Stimulated activated naive B cell treated with anti-CD40 and anti-IgM and Interleukin-4, amounts not matched to agents 10 μg/mL and 1 μg/mL and 100 μg/mL, for 72 hours (primary cell): ENCODE measurements at regions not wholly inside any gene's neighbourhood (a gene's known extent, or its start where the extent isn't known, plus 50 kb on each side); places are given as distances from the start of the nearest gene placed in this dataset.
"Not testable (repeated sequence)": the region's sequence is repeated elsewhere in the genome, so short reads cannot be mapped to it uniquely, and the experiment has no call there.

Experiments used
- ATAC-seq, 2 donors: fragments of 150-1000 bp; cut with Tn5 transposase; replicated peaks; 2 replicates each; pipeline ENCODE4 v1.10.0; 2021; ENCODE audit warnings: moderate library complexity in 1 of 2
- DNase-seq: peaks from one replicate; pipeline ENCODE4 v3.0.0; 2021
- H3K27ac Mint-ChIP-seq: one replicate; pipeline ENCODE4 v1.8.0; 2022; ENCODE audit warnings: mild to moderate bottlenecking, mixed read lengths
- H3K27me3 Mint-ChIP-seq, 2 donors: one replicate each; pipeline ENCODE4 v1.8.0; 2022; ENCODE audit warnings: mixed read lengths in 2 of 2
- H3K36me3 Mint-ChIP-seq, 2 donors: one replicate each; pipeline ENCODE4 v1.8.0; 2022; ENCODE audit warnings: mixed read lengths in 2 of 2, mild to moderate bottlenecking in 1 of 2
- H3K4me1 Mint-ChIP-seq, 2 donors: one replicate each; pipeline ENCODE4 v1.8.0; 2022; ENCODE audit warnings: mixed read lengths in 2 of 2, mild to moderate bottlenecking in 1 of 2
- H3K4me3 Mint-ChIP-seq, 2 donors: one replicate each; pipeline ENCODE4 v1.8.0; 2022; ENCODE audit warnings: mild to moderate bottlenecking in 2 of 2, mixed read lengths in 2 of 2, moderate library complexity in 1 of 2
- H3K9me3 Mint-ChIP-seq, 2 donors: one replicate each; pipeline ENCODE4 v1.8.0; 2022; ENCODE audit warnings: mixed read lengths in 2 of 2, mild to moderate bottlenecking in 1 of 2

GRCh38 chr1:229003233-229004031 lies 267.5 kb upstream of the RAB4A start:
- H3K9me3 Mint-ChIP-seq, result no peaks in the 10 kb centered on the region
- peaks cover 0 to 8% of the 10 kb centered on the region in 2 donors for H3K27me3 Mint-ChIP-seq
- H3K4me3 Mint-ChIP-seq, result no peak overlapping the region
- DNase-seq (no peak), ATAC-seq (no peak)
- H3K36me3 Mint-ChIP-seq, result no peaks in the 10 kb centered on the region
- H3K27ac Mint-ChIP-seq, result no peak overlapping the region
- H3K4me1 Mint-ChIP-seq, result peaks cover 2 to 10% of the 10 kb centered on the region in 2 donors

- Mint-ChIP-seq H3K27ac (no peak overlapping the region), H3K9me3 (no peaks in the 10 kb centered on the region), H3K36me3 (no peaks in the 10 kb centered on the region), H3K4me1 (peaks cover 2 to 14% of the 10 kb centered on the region in 2 donors), H3K27me3 (peaks cover 0 to 7% of the 10 kb centered on the region in 2 donors), H3K4me3 (no peak overlapping the region)
- DNase-seq, result no peak
- ATAC-seq, result no peak
Observed at GRCh38 chr1:229004066-229004833, 266.7 kb upstream of the RAB4A start.

GRCh38 chr1:229005097-229005496 lies 265.8 kb upstream of the RAB4A start:
- H3K27me3 Mint-ChIP-seq, result peaks cover 0 to 7% of the 10 kb centered on the region in 2 donors
- H3K27ac Mint-ChIP-seq, result no peak overlapping the region
- DNase-seq, result no peak
- no peak for ATAC-seq
- no peaks in the 10 kb centered on the region for H3K9me3 Mint-ChIP-seq
- no peak overlapping the region for H3K4me3 Mint-ChIP-seq
- no peaks in the 10 kb centered on the region for H3K36me3 Mint-ChIP-seq
- peaks cover 0 to 10% of the 10 kb centered on the region in 2 donors for H3K4me1 Mint-ChIP-seq

- DNase-seq (no peak), ATAC-seq (no peak)
- Mint-ChIP-seq H3K27me3 (peaks cover 0 to 7% of the 10 kb centered on the region in 2 donors), H3K4me1 (peaks cover 0 to 7% of the 10 kb centered on the region in 2 donors), H3K4me3 (no peak overlapping the region), H3K36me3 (no peaks in the 10 kb centered on the region), H3K27ac (no peak overlapping the region), H3K9me3 (no peaks in the 10 kb centered on the region)
Observed at GRCh38 chr1:229005556-229005955, 265.4 kb upstream of the RAB4A start.

GRCh38 chr1:229006121-229006870 lies 264.6 kb upstream of the RAB4A start:
- Mint-ChIP-seq H3K4me1 (peaks cover 0 to 7% of the 10 kb centered on the region in 2 donors), H3K27ac (no peak overlapping the region), H3K4me3 (no peak overlapping the region), H3K27me3 (peaks cover 0 to 4% of the 10 kb centered on the region in 2 donors), H3K9me3 (no peaks in the 10 kb centered on the region), H3K36me3 (no peaks in the 10 kb centered on the region)
- DNase-seq (no peak), ATAC-seq (no peak)

GRCh38 chr1:229007167-229007566 lies 263.7 kb upstream of the RAB4A start:
- H3K9me3 Mint-ChIP-seq, result no peaks in the 10 kb centered on the region
- H3K36me3 Mint-ChIP-seq, result no peaks in the 10 kb centered on the region
- H3K27me3 Mint-ChIP-seq, result peaks cover 0 to 4% of the 10 kb centered on the region in 2 donors
- no peak overlapping the region for H3K27ac Mint-ChIP-seq
- peaks cover 0 to 7% of the 10 kb centered on the region in 2 donors for H3K4me1 Mint-ChIP-seq
- ATAC-seq (no peak), DNase-seq (no peak)
- H3K4me3 Mint-ChIP-seq, result no peak overlapping the region

GRCh38 chr1:229007701-229008100 lies 263.2 kb upstream of the RAB4A start:
- DNase-seq, result no peak
- H3K36me3 Mint-ChIP-seq, result no peaks in the 10 kb centered on the region
- peaks cover 0 to 7% of the 10 kb centered on the region in 2 donors for H3K4me1 Mint-ChIP-seq
- H3K4me3 Mint-ChIP-seq, result no peak overlapping the region
- H3K27me3 Mint-ChIP-seq, result peaks cover 0 to 4% of the 10 kb centered on the region in 2 donors
- no peaks in the 10 kb centered on the region for H3K9me3 Mint-ChIP-seq
- no peak for ATAC-seq
- H3K27ac Mint-ChIP-seq, result no peak overlapping the region

- H3K27ac Mint-ChIP-seq, result peak overlapping the region; percentile 31
- not testable (repeated sequence) for DNase-seq, H3K9me3 Mint-ChIP-seq, ATAC-seq, H3K4me1 Mint-ChIP-seq, H3K4me3 Mint-ChIP-seq, H3K27me3 Mint-ChIP-seq, H3K36me3 Mint-ChIP-seq
Observed at GRCh38 chr1:229008347-229008746, 262.6 kb upstream of the RAB4A start.

GRCh38 chr1:229011022-229011421 lies 259.9 kb upstream of the RAB4A start:
- no peak for ATAC-seq
- H3K4me1 Mint-ChIP-seq, result peaks cover 0 to 7% of the 10 kb centered on the region in 2 donors
- DNase-seq, result no peak
- no peaks in the 10 kb centered on the region for H3K36me3 Mint-ChIP-seq
- no peaks in the 10 kb centered on the region for H3K9me3 Mint-ChIP-seq
- H3K27ac Mint-ChIP-seq, result no peak overlapping the region
- H3K27me3 Mint-ChIP-seq, result peaks cover 4% of the 10 kb centered on the region in 2 donors
- H3K4me3 Mint-ChIP-seq, result no peak overlapping the region

GRCh38 chr1:229012823-229013222 lies 258.1 kb upstream of the RAB4A start:
- ATAC-seq (no peak), DNase-seq (no peak)
- H3K9me3 Mint-ChIP-seq, result no peaks in the 10 kb centered on the region
- H3K27me3 Mint-ChIP-seq, result peaks cover 4% of the 10 kb centered on the region in 2 donors
- no peaks in the 10 kb centered on the region for H3K36me3 Mint-ChIP-seq
- H3K27ac Mint-ChIP-seq, result no peak overlapping the region
- peaks cover 0 to 7% of the 10 kb centered on the region in 2 donors for H3K4me1 Mint-ChIP-seq
- no peak overlapping the region for H3K4me3 Mint-ChIP-seq

GRCh38 chr1:229013981-229014380 lies 256.9 kb upstream of the RAB4A start:
- Mint-ChIP-seq H3K9me3 (no peaks in the 10 kb centered on the region), H3K4me3 (no peak overlapping the region), H3K27ac (no peak overlapping the region), H3K4me1 (no peaks in the 10 kb centered on the region), H3K36me3 (no peaks in the 10 kb centered on the region), H3K27me3 (peaks cover 0 to 4% of the 10 kb centered on the region in 2 donors)
- DNase-seq (no peak), ATAC-seq (no peak)

- Mint-ChIP-seq H3K36me3 (no peaks in the 10 kb centered on the region), H3K4me3 (no peak overlapping the region), H3K4me1 (no peaks in the 10 kb centered on the region), H3K27ac (no peak overlapping the region), H3K27me3 (peaks cover 0 to 4% of the 10 kb centered on the region in 2 donors), H3K9me3 (no peaks in the 10 kb centered on the region)
- no peak for ATAC-seq
- no peak for DNase-seq
Observed at GRCh38 chr1:229015806-229016205, 255.1 kb upstream of the RAB4A start.

- DNase-seq, result no peak
- Mint-ChIP-seq H3K4me3 (no peak overlapping the region), H3K27me3 (peaks cover 0 to 4% of the 10 kb centered on the region in 2 donors), H3K27ac (no peak overlapping the region), H3K4me1 (peaks cover 0 to 2% of the 10 kb centered on the region in 2 donors), H3K9me3 (no peaks in the 10 kb centered on the region), H3K36me3 (no peaks in the 10 kb centered on the region)
- no peak for ATAC-seq
Observed at GRCh38 chr1:229017091-229017490, 253.8 kb upstream of the RAB4A start.

- peaks cover 0 to 2% of the 10 kb centered on the region in 2 donors for H3K4me1 Mint-ChIP-seq
- peaks cover 0 to 4% of the 10 kb centered on the region in 2 donors for H3K27me3 Mint-ChIP-seq
- H3K27ac Mint-ChIP-seq, result no peak overlapping the region
- no peaks in the 10 kb centered on the region for H3K9me3 Mint-ChIP-seq
- H3K36me3 Mint-ChIP-seq, result no peaks in the 10 kb centered on the region
- no peak for DNase-seq
- no peak overlapping the region for H3K4me3 Mint-ChIP-seq
- ATAC-seq, result no peak
Observed at GRCh38 chr1:229018674-229019295, 252.1 kb upstream of the RAB4A start.
